Endothelial cell (in vitro differentiated cells): ENCODE measurements at regions not wholly inside any gene's neighbourhood (a gene's known extent, or its start where the extent isn't known, plus 50 kb on each side); places are given as distances from the start of the nearest gene placed in this dataset.

Experiments
- DNase-seq: peaks from one replicate; pipeline ENCODE4 v3.0.0; 2021; ENCODE audit warnings: low spot score
- H3K27ac Mint-ChIP-seq: one replicate; pipeline ENCODE4 v1.8.0; 2021; ENCODE audit warnings: mixed read lengths, inconsistent platforms; ENCODE audit not compliant: unreplicated experiment
- H3K27me3 Mint-ChIP-seq: one replicate; pipeline ENCODE4 v1.8.0; 2021; ENCODE audit warnings: mild to moderate bottlenecking, moderate library complexity, mixed read lengths, inconsistent platforms; ENCODE audit not compliant: unreplicated experiment
- H3K36me3 Mint-ChIP-seq: one replicate; pipeline ENCODE4 v1.8.0; 2021; ENCODE audit warnings: mild to moderate bottlenecking, low read depth, mixed read lengths, inconsistent platforms; ENCODE audit not compliant: unreplicated experiment
- H3K4me1 Mint-ChIP-seq: one replicate; pipeline ENCODE4 v1.8.0; 2021; ENCODE audit warnings: mild to moderate bottlenecking, mixed read lengths, inconsistent platforms; ENCODE audit not compliant: unreplicated experiment
- H3K4me3 Mint-ChIP-seq: one replicate; pipeline ENCODE4 v1.8.0; 2021; ENCODE audit warnings: mild to moderate bottlenecking, mixed read lengths, inconsistent platforms; ENCODE audit not compliant: unreplicated experiment
- H3K9me3 Mint-ChIP-seq: one replicate; pipeline ENCODE4 v1.8.0; 2021; ENCODE audit warnings: mixed read lengths, inconsistent platforms; ENCODE audit not compliant: unreplicated experiment
- TF ChIP-seq, protein P1 (sequence below): fragments of 200-600 bp; sonication (generic); IDR thresholded peaks from one replicate; pipeline ENCODE4 v1.5.0; 2021; ENCODE audit warnings: antibody characterized with exemption; ENCODE audit not compliant: unreplicated experiment

DNA sequence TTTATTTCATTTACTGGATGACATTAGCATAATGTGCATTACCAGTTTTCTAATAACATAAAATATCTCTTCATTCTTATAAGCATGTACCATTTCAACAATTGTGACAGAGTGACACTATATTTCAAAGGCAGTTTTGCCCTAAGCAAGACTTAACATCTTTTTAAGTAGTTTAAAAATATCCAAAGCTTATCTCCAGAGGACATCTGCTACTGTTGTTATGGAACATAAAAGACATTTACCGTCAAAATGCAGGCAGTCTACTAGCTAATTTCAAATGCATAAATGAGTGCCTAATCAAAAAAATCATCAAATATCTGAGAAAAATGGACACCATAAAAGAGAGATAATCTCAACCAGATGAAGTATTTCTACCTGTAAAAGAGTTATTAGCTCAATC, 782.4 kb upstream of the BRINP3 start:
- H3K4me1 Mint-ChIP-seq: no peaks in the 10 kb centered on the region
- no peak overlapping the region for H3K4me3 Mint-ChIP-seq
- H3K9me3 Mint-ChIP-seq: no peaks in the 10 kb centered on the region
- DNase-seq: no peak
- H3K27me3 Mint-ChIP-seq: no peaks in the 10 kb centered on the region
- TF ChIP-seq, protein P1, sequence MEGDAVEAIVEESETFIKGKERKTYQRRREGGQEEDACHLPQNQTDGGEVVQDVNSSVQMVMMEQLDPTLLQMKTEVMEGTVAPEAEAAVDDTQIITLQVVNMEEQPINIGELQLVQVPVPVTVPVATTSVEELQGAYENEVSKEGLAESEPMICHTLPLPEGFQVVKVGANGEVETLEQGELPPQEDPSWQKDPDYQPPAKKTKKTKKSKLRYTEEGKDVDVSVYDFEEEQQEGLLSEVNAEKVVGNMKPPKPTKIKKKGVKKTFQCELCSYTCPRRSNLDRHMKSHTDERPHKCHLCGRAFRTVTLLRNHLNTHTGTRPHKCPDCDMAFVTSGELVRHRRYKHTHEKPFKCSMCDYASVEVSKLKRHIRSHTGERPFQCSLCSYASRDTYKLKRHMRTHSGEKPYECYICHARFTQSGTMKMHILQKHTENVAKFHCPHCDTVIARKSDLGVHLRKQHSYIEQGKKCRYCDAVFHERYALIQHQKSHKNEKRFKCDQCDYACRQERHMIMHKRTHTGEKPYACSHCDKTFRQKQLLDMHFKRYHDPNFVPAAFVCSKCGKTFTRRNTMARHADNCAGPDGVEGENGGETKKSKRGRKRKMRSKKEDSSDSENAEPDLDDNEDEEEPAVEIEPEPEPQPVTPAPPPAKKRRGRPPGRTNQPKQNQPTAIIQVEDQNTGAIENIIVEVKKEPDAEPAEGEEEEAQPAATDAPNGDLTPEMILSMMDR: no peak
- H3K36me3 Mint-ChIP-seq: no peaks in the 10 kb centered on the region
- no peak overlapping the region for H3K27ac Mint-ChIP-seq

DNA sequence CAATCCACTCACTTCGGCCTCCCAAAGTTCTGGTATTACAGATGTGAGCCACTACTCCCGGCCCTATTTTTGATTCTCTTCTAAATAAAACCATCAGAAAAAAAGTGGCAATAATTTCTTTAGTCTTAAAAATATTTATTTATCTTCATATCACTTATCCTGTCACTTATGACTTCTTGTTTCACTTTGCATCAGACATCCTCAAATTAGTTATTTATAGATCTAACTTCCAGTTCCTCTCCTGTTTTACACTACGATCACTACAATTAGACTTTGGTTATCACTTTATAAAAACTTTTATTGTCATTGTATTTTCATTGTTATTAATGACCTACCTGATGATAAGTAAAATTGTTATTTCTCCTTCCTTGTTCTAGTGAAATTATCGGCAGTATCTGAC, 783.4 kb upstream of the BRINP3 start:
- Mint-ChIP-seq H3K4me3 (no peak overlapping the region), H3K9me3 (no peaks in the 10 kb centered on the region), H3K36me3 (no peaks in the 10 kb centered on the region), H3K27ac (no peak overlapping the region), H3K27me3 (no peaks in the 10 kb centered on the region), H3K4me1 (no peaks in the 10 kb centered on the region)
- no peak for DNase-seq
- TF ChIP-seq, protein P1: no peak

DNA sequence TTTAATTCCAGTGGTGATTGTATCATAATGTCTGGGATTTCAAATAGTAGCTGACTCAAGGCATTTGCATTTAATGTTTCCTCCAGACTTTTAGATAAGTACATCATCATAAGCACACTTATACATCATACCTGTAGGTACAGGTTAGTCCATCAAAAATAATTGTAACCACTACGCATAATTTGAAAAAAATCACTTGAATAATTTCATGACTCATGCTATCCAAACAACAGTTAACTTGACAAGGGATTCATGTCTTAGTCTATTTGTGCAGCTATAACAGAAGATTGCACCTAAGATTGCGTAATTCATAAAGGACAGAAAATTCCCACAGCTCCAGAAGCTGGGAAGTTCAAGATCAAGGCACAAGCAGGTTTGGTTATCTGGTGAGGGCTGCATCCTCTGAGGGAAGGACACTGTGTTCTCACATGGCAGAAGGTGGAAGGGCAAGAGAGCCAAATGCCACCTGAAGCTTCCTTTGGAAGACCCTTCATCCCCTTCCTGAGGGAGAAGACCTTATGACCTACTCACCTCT, 801.7 kb upstream of the BRINP3 start:
- DNase-seq: no peak
- Mint-ChIP-seq H3K27me3 (peaks cover 3% of the 10 kb centered on the region), H3K36me3 (no peaks in the 10 kb centered on the region), H3K4me3 (no peak overlapping the region), H3K9me3 (no peaks in the 10 kb centered on the region), H3K4me1 (no peaks in the 10 kb centered on the region), H3K27ac (no peak overlapping the region)
- TF ChIP-seq, protein P1: no peak

DNA sequence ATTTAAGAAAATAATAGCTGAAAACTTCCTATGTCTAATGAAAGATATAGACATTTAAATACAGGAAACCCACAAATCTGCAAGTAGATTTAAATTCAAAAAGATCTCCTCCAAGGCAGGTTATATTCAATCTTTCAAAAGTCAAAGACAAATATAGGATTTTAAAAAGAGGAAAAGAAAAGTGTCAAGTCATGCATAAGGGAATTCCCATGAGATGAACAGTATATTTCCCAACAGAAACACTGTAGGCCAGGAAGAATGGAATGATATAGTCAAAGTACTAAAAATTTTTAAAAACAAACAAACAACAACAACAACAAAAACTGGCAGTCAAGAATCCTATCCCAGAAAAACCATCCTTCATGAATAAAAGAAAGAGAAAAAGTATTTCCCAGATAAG, 806.5 kb upstream of the BRINP3 start:
- Mint-ChIP-seq H3K4me1 (no peaks in the 10 kb centered on the region), H3K9me3 (no peaks in the 10 kb centered on the region), H3K4me3 (no peak overlapping the region), H3K27ac (no peak overlapping the region), H3K36me3 (no peaks in the 10 kb centered on the region), H3K27me3 (no peaks in the 10 kb centered on the region)
- TF ChIP-seq, protein P1: no peak
- no peak for DNase-seq

DNA sequence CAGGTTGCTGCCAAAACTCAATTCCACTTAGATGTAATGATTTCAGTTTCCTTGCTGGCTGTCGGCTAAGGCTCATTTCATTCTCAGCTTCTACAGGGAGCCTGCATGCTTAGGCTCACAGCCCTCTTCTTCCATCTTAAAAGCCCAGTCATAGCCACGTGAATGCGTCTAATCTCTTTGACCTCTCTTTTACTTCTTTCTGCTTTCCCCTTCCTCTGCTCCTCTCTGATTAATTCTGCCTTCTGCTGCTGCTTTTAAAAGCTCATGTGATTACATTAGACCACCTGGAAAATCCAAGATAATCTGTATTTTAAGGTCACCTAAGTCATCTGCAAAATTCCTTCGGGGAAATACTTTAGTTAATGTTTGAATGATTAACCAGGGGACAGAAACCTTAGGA, 812.8 kb upstream of the BRINP3 start:
- no peaks in the 10 kb centered on the region for H3K4me1 Mint-ChIP-seq
- TF ChIP-seq, protein P1: no peak
- no peaks in the 10 kb centered on the region for H3K9me3 Mint-ChIP-seq
- H3K27me3 Mint-ChIP-seq: no peaks in the 10 kb centered on the region
- H3K27ac Mint-ChIP-seq: no peak overlapping the region
- H3K36me3 Mint-ChIP-seq: no peaks in the 10 kb centered on the region
- DNase-seq: no peak
- H3K4me3 Mint-ChIP-seq: no peak overlapping the region
